Aorta (tissue), 5 donors: ENCODE measurements at regions not wholly inside any gene's neighbourhood (a gene's known extent, or its start where the extent isn't known, plus 50 kb on each side); places are given as distances from the start of the nearest gene placed in this dataset.

ENCODE experiments used
- ATAC-seq: fragments of 200-7000 bp; cut with Tn5 transposase; one replicate; pipeline ENCODE4 v1.9.1; 2022; ENCODE audit warnings: moderate library complexity; ENCODE audit not compliant: low FRiP score
- DNase-seq, 2 donors: peaks; one replicate each; pipeline ENCODE4 v3.0.0-alpha.2; 2020
- H3K27ac ChIP-seq, 2 donors: one replicate each; pipeline ENCODE4 v1.5.1; 2013; ENCODE audit warnings: low read length in 2 of 2, mild to moderate bottlenecking in 2 of 2, moderate library complexity in 2 of 2, control low read depth in 1 of 2, inconsistent platforms in 1 of 2, low read depth in 1 of 2
- H3K27me3 ChIP-seq, 2 donors: one replicate each; pipeline ENCODE4 v1.6.1; 2013; ENCODE audit warnings: control low read depth in 1 of 2, low read length in 1 of 2, mild to moderate bottlenecking in 1 of 2, moderate library complexity in 1 of 2; ENCODE audit not compliant: insufficient read depth in 2 of 2, control insufficient read depth in 1 of 2
- H3K36me3 ChIP-seq, 2 donors: one replicate each; pipeline ENCODE4 v1.6.1; 2013; ENCODE audit warnings: control low read depth in 1 of 2, low read length in 1 of 2, mild to moderate bottlenecking in 1 of 2; ENCODE audit not compliant: insufficient read depth in 2 of 2, control insufficient read depth in 1 of 2
- H3K4me1 ChIP-seq, 2 donors: one replicate each; pipeline ENCODE4 v1.6.1; 2013; ENCODE audit warnings: low read length in 2 of 2, control low read depth in 1 of 2, mild to moderate bottlenecking in 1 of 2, moderate library complexity in 1 of 2; ENCODE audit not compliant: insufficient read depth in 2 of 2, control insufficient read depth in 1 of 2
- H3K4me3 ChIP-seq, 2 donors: one replicate each; pipeline ENCODE4 v1.5.1; 2013; ENCODE audit warnings: low read length in 2 of 2, control low read depth in 1 of 2, mild to moderate bottlenecking in 1 of 2
- H3K9me3 ChIP-seq: one replicate; pipeline ENCODE4 v1.6.1; 2013; ENCODE audit warnings: mild to moderate bottlenecking, low read length; ENCODE audit not compliant: control insufficient read depth
- WGBS, 2 donors: extraction: QIAGEN DNeasy Blood & Tissue Kit; methylation state at CpG; one replicate each; pipeline ENCODE4 v1.1.7; 2013; 5-methylcytosine and 5-hydroxymethylcytosine counted together
- intact Hi-C, 2 donors: fragments of 100-400 bp; cut with DNase I; formaldehyde crosslinking; loops; one replicate each; pipeline versions ENCODE4 v1.14.2 to v1.15.0; 2022
- donor health status: healthy with polysubstance abuse.
- donor health status: Bipolar disorder and iron deficiency.
- donor health status: DM: no; HTN: no; CAD: no.
- donor health status: DM: no; HTN: no; CAD: no.
- donor health status: DM: yes; HTN: yes; CAD: no.

GRCh38 chr20:51886891-51887608, 84.7 kb upstream of the SALL4 start:
- no peak for ATAC-seq
- intact Hi-C loops, result no loop called here
- DNase-seq, result no peak
- Histone ChIP-seq H3K27ac (no peak overlapping the region), H3K4me1 (no peaks in the 10 kb centered on the region), H3K27me3 (no peaks in the 10 kb centered on the region), H3K9me3 (no peaks in the 10 kb centered on the region), H3K4me3 (no peak overlapping the region), H3K36me3 (no peaks in the 10 kb centered on the region)
- WGBS, 2 donors, result 59 to 62% methylated on average over 5 of the region's 5 CpGs

- Histone ChIP-seq H3K4me3 (no peak overlapping the region), H3K4me1 (no peaks in the 10 kb centered on the region), H3K27ac (no peak overlapping the region), H3K36me3 (no peaks in the 10 kb centered on the region), H3K9me3 (no peaks in the 10 kb centered on the region), H3K27me3 (no peaks in the 10 kb centered on the region)
- intact Hi-C loops, result no loop called here
- ATAC-seq (no peak), DNase-seq (no peak)
- 44 to 49% methylated on average over 2 of the region's 2 CpGs for WGBS, 2 donors
Measured at GRCh38 chr20:51886341-51886740, 84.0 kb upstream of the SALL4 start.

- H3K4me3 ChIP-seq, result no peak overlapping the region
- H3K4me1 ChIP-seq, result no peaks in the 10 kb centered on the region
- ATAC-seq, result no peak
- no peaks in the 10 kb centered on the region for H3K36me3 ChIP-seq
- intact Hi-C loops, result no loop called here
- H3K9me3 ChIP-seq, result no peaks in the 10 kb centered on the region
- no peak for DNase-seq
- H3K27me3 ChIP-seq, result no peaks in the 10 kb centered on the region
- no peak overlapping the region for H3K27ac ChIP-seq
- WGBS, 2 donors, result 76 to 78% methylated on average over 5 of the region's 5 CpGs
Measured at GRCh38 chr20:51884561-51884960, 82.2 kb upstream of the SALL4 start.

- intact Hi-C loops, result no loop called here
- Histone ChIP-seq H3K27ac (no peak overlapping the region), H3K27me3 (no peaks in the 10 kb centered on the region), H3K4me3 (no peak overlapping the region), H3K36me3 (no peaks in the 10 kb centered on the region), H3K9me3 (no peaks in the 10 kb centered on the region), H3K4me1 (no peaks in the 10 kb centered on the region)
- ATAC-seq (no peak), DNase-seq (no peak)
- 77 to 84% methylated on average over 4 of the region's 4 CpGs for WGBS, 2 donors
Measured at GRCh38 chr20:51880188-51880587, 77.9 kb upstream of the SALL4 start.

- H3K4me3 ChIP-seq, result no peak overlapping the region
Measured at GRCh38 chr20:51876313-51876940, 74.1 kb upstream of the SALL4 start.

GRCh38 chr20:51873652-51874051, 71.3 kb upstream of the SALL4 start:
- Histone ChIP-seq H3K9me3 (peaks cover 1% of the 10 kb centered on the region), H3K4me1 (no peaks in the 10 kb centered on the region), H3K27me3 (no peaks in the 10 kb centered on the region), H3K27ac (no peak overlapping the region), H3K4me3 (no peak overlapping the region), H3K36me3 (no peaks in the 10 kb centered on the region)
- intact Hi-C loops, result no loop called here
- ATAC-seq (no peak), DNase-seq (no peak)
- WGBS, 2 donors, result 12 to 23% methylated on average over 4 of the region's 4 CpGs

More at GRCh38 chr20:51876313-51876940, 74.1 kb upstream of the SALL4 start:
- WGBS, 2 donors, result 50 to 58% methylated on average over 8 of the region's 8 CpGs
- Histone ChIP-seq H3K27ac (no peak overlapping the region), H3K27me3 (no peaks in the 10 kb centered on the region), H3K4me1 (no peaks in the 10 kb centered on the region), H3K9me3 (peaks cover 1% of the 10 kb centered on the region), H3K36me3 (no peaks in the 10 kb centered on the region)
- DNase-seq (no peak), ATAC-seq (no peak)
- intact Hi-C loops, result no loop called here

GRCh38 chr20:51871943-51872342, 69.6 kb upstream of the SALL4 start:
- no peak for DNase-seq
- intact Hi-C loops, result no loop called here
- ATAC-seq, result no peak
- Histone ChIP-seq H3K4me1 (no peaks in the 10 kb centered on the region), H3K27me3 (no peaks in the 10 kb centered on the region), H3K4me3 (no peak overlapping the region), H3K9me3 (peaks cover 1% of the 10 kb centered on the region), H3K36me3 (no peaks in the 10 kb centered on the region), H3K27ac (no peak overlapping the region)
- WGBS, 2 donors, result 28 to 43% methylated on average over 7 of the region's 7 CpGs

- DNase-seq (no peak), ATAC-seq (no peak)
- no peak overlapping the region for H3K27ac ChIP-seq
- H3K27me3 ChIP-seq, result no peaks in the 10 kb centered on the region
- intact Hi-C loops, result no loop called here
- WGBS, 2 donors, result 55 to 63% methylated on average over 3 of the region's 3 CpGs
- H3K9me3 ChIP-seq, result peaks cover 1% of the 10 kb centered on the region
- H3K4me1 ChIP-seq, result no peaks in the 10 kb centered on the region
- no peaks in the 10 kb centered on the region for H3K36me3 ChIP-seq
- H3K4me3 ChIP-seq, result no peak overlapping the region
Measured at GRCh38 chr20:51869002-51869401, 66.7 kb upstream of the SALL4 start.

GRCh38 chr20:51867251-51867650, 64.9 kb upstream of the SALL4 start:
- ATAC-seq (no peak), DNase-seq (no peak)
- Histone ChIP-seq H3K27ac (no peak overlapping the region), H3K9me3 (no peaks in the 10 kb centered on the region), H3K4me3 (no peak overlapping the region), H3K4me1 (no peaks in the 10 kb centered on the region), H3K27me3 (no peaks in the 10 kb centered on the region), H3K36me3 (no peaks in the 10 kb centered on the region)
- 42 to 52% methylated on average over 3 of the region's 3 CpGs for WGBS, 2 donors
- intact Hi-C loops, result no loop called here
